Stimulated activated naive B cell treated with anti-CD40 and anti-IgM and Interleukin-4, amounts not matched to agents 10 μg/mL and 1 μg/mL and 100 μg/mL, for 72 hours (primary cell): ENCODE measurements at regions not wholly inside any gene's neighbourhood (a gene's known extent, or its start where the extent isn't known, plus 50 kb on each side); places are given as distances from the start of the nearest gene placed in this dataset.

ENCODE experiments used
- ATAC-seq, 2 donors: fragments of 150-1000 bp; cut with Tn5 transposase; replicated peaks; 2 replicates each; pipeline ENCODE4 v1.10.0; 2021; ENCODE audit warnings: moderate library complexity in 1 of 2
- DNase-seq: peaks from one replicate; pipeline ENCODE4 v3.0.0; 2021
- H3K27ac Mint-ChIP-seq: one replicate; pipeline ENCODE4 v1.8.0; 2022; ENCODE audit warnings: mild to moderate bottlenecking, mixed read lengths
- H3K27me3 Mint-ChIP-seq, 2 donors: one replicate each; pipeline ENCODE4 v1.8.0; 2022; ENCODE audit warnings: mixed read lengths in 2 of 2
- H3K36me3 Mint-ChIP-seq, 2 donors: one replicate each; pipeline ENCODE4 v1.8.0; 2022; ENCODE audit warnings: mixed read lengths in 2 of 2, mild to moderate bottlenecking in 1 of 2
- H3K4me1 Mint-ChIP-seq, 2 donors: one replicate each; pipeline ENCODE4 v1.8.0; 2022; ENCODE audit warnings: mixed read lengths in 2 of 2, mild to moderate bottlenecking in 1 of 2
- H3K4me3 Mint-ChIP-seq, 2 donors: one replicate each; pipeline ENCODE4 v1.8.0; 2022; ENCODE audit warnings: mild to moderate bottlenecking in 2 of 2, mixed read lengths in 2 of 2, moderate library complexity in 1 of 2
- H3K9me3 Mint-ChIP-seq, 2 donors: one replicate each; pipeline ENCODE4 v1.8.0; 2022; ENCODE audit warnings: mixed read lengths in 2 of 2, mild to moderate bottlenecking in 1 of 2

DNA sequence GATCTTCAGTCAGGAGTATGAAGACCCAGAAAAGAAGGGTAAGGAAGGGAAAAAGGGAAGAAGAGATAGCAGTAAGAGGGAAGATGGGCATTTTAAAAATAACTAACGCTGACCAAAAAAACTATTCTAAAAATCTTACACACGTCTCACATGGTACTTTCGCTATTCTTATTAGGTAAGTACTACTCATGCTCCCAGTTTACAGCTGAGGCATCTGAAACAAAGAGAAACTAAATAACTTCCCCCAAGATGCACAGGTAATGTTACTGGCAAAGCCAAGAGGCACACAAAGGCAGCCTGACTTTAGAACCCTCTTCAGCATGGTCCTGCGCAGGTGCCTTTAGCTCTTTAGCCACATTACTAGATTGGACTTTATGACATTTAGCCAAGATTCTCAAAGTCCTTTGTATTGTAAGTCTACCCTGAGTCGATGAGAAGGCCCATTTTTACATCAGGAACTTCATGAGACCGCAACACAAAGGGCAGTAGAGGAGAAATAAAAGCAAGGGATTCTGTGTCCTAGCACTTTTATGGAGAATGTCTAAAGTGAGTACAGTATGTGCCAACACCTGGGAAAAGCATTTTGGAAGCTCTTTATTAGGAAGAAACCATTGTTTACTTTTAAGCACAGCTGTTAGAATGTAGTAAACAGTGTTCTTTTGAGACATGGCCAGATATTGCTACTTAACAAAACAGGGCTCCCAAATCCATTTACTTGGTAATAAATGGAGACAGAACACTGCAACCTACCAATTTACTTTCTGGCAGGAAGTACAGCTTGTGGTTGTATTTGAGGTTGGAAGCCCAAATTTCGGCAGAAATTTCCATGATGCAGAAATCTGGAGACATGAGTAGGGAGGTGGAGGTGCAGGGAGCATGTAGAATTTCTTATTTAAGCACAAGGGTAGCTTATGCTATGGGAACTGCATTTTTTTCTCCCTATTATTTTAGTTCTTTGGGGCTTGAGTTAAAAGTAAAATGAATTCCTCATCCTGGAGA, 250.7 kb downstream of the KCTD12 start:
- Mint-ChIP-seq H3K36me3 (no peaks in the 10 kb centered on the region), H3K9me3 (no peaks in the 10 kb centered on the region), H3K4me1 (no peaks in the 10 kb centered on the region), H3K27ac (no peak overlapping the region), H3K4me3 (no peak overlapping the region), H3K27me3 (no peaks in the 10 kb centered on the region)
- no peak for DNase-seq
- ATAC-seq: no peak

DNA sequence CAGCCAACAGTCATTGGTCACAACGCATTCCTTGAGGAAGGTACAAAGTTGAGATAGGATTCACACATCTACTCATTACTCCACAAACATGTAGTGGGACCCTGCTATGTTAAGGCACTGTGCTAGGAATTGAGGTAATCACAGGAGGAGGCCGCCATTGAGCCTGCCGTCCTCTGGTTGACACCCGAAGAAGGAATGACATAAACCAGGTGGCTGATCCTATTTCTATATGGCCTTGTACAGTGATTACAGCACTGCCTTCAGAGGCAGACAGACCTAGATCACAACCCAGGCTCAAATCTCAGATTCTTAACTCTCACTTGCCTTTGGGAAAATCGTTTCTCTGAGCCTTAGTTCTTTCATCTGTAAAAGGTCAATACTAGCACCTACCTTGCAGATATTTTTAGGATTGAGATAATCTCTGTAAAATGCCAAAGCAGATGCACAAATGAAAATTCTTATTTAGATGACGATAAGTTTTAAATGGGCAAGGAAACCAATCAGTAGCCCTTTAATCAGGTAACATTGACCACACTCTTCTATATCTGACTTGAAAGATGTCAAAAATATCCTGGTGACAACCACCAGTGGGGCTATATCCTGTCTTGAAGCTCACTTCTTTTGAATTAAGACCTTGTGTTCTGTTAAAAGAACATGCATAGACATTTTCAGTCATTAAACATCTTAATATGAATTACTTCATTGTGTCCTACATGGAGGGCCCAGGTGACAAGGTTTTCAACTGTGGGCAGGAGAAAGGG, 251.6 kb downstream of the KCTD12 start:
- H3K4me3 Mint-ChIP-seq: no peak overlapping the region
- ATAC-seq (no peak), DNase-seq (no peak)
- no peaks in the 10 kb centered on the region for H3K36me3 Mint-ChIP-seq
- H3K4me1 Mint-ChIP-seq: no peaks in the 10 kb centered on the region
- no peak overlapping the region for H3K27ac Mint-ChIP-seq
- H3K9me3 Mint-ChIP-seq: no peaks in the 10 kb centered on the region
- H3K27me3 Mint-ChIP-seq: no peaks in the 10 kb centered on the region

GRCh38 chr13:76632401-76633044, 253.7 kb downstream of the KCTD12 start:
- DNase-seq: no peak
- H3K36me3 Mint-ChIP-seq: no peaks in the 10 kb centered on the region
- no peaks in the 10 kb centered on the region for H3K4me1 Mint-ChIP-seq
- peaks cover 0 to 6% of the 10 kb centered on the region in 2 donors for H3K27me3 Mint-ChIP-seq
- peaks cover 4 to 7% of the 10 kb centered on the region in 2 donors for H3K9me3 Mint-ChIP-seq
- no peak for ATAC-seq
- H3K27ac Mint-ChIP-seq: no peak overlapping the region
- H3K4me3 Mint-ChIP-seq: no peak overlapping the region

DNA sequence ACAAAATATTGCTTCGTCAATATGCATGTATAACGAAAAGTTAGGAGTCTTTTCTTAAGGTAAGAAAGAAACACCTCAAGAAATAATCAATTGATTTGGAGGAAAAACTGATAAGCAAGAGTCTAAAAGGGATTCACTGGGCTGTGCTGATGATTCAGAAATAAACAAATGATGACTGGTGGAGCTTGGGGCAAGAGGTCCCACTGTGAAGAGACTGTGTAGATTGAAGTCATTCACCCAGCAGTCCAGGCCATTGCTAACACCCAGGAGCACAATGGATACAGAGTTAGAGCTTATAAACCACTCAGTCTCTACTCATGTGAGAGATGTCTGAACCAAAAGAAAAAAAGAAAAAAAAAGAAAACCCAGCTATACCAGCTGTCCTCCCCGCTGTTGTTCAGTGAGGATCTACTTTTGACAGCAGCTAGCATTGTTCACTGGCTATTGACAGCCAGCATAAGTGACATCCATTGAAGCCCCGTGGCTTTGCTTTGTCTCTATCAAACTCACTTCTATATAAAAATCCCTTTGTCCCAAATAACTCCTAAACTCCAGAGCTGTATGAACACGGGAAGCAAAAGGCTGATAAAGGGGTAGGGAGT, 255.5 kb downstream of the KCTD12 start:
- no peak for DNase-seq
- Mint-ChIP-seq H3K27ac (no peak overlapping the region), H3K4me3 (no peak overlapping the region), H3K36me3 (no peaks in the 10 kb centered on the region), H3K9me3 (peaks cover 4 to 7% of the 10 kb centered on the region in 2 donors), H3K27me3 (peaks cover 5 to 7% of the 10 kb centered on the region in 2 donors), H3K4me1 (no peaks in the 10 kb centered on the region)
- ATAC-seq: no peak

DNA sequence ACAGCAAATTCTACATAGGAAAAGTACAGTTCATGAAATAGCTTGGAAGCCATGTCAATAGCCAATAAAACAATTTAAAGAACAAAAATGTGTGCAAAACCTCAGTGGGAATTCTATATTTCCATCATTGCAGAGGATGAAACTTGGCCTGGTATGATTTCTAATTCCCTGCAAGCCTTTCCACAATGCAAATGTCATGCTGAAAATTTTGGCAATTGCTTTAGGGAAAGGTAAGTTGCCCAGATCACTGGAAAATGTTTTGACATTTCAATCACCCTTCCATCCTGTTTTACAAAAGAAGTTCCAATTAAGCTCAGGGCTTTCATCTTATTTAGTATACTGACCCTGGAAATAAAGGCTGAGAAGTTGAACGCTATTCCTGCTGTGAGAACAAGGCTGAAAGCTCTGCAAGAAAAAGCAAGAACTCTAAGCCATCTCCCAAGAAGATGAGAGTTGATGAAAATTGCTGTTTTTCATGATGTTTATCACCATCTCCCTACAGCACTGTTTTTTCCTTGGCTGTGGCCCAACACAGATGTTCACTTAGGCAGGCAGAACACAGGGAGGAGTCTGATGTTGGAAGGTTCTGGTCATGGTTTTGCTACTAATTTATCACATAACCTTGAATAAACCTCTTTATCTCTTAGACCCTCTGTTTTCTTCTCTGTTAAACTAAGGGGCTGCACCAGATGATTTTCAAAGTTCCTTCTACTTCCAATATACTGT, 263.7 kb downstream of the KCTD12 start:
- H3K36me3 Mint-ChIP-seq: no peaks in the 10 kb centered on the region
- no peaks in the 10 kb centered on the region for H3K4me1 Mint-ChIP-seq
- DNase-seq: no peak

DNA sequence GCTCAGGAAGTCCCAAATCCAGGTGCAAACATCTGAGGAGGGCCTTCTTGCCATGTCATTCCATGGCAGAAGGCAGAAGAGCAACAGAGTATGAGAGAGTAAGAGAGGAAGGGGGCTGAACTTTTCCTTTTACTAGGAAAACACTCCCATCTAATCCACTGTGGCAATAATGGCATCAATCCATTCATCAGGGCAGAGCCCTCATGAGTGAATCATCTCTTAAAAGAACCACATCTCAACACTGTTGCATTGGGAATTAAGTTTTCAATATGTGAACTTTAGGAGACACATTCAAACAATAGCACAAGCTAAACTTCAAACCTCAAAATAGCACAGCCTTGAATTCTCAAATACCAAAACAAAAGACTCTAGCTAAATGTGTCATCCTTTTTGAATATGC, 264.5 kb downstream of the KCTD12 start:
- H3K27ac Mint-ChIP-seq: no peak overlapping the region
- ATAC-seq: no peak
- no peaks in the 10 kb centered on the region for H3K36me3 Mint-ChIP-seq
- H3K4me1 Mint-ChIP-seq: no peaks in the 10 kb centered on the region
- peaks cover 4 to 5% of the 10 kb centered on the region in 2 donors for H3K27me3 Mint-ChIP-seq
- DNase-seq: no peak
- H3K9me3 Mint-ChIP-seq: peaks cover 0 to 1% of the 10 kb centered on the region in 2 donors
- no peak overlapping the region for H3K4me3 Mint-ChIP-seq

More for the DNA sequence above, 263.7 kb downstream of the KCTD12 start:
- Mint-ChIP-seq H3K27me3 (peaks cover 4 to 5% of the 10 kb centered on the region in 2 donors), H3K9me3 (peaks cover 0 to 1% of the 10 kb centered on the region in 2 donors), H3K27ac (no peak overlapping the region), H3K4me3 (no peak overlapping the region)
- no peak for ATAC-seq

DNA sequence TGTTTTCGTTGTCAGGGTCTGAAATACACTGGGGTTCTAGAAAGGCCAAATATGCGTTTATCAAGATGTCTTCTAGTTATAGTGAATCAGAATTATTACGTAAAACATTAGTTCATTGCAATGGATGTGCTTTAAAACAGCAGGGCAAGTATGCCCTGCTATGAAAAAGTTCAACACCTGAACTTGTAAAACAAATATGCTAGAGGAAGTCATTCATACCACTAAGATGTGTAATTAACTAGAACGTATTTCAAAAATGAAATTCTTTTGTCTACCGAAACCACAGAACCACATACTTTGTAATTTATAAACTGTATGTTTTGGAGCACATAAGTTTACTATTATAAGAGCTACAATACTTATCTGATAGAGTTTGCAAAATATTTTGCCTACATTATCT, 266.2 kb downstream of the KCTD12 start:
- no peaks in the 10 kb centered on the region for H3K4me1 Mint-ChIP-seq
- H3K9me3 Mint-ChIP-seq: peaks cover 0 to 1% of the 10 kb centered on the region in 2 donors
- DNase-seq (no peak), ATAC-seq (no peak)
- H3K27ac Mint-ChIP-seq: no peak overlapping the region
- no peak overlapping the region for H3K4me3 Mint-ChIP-seq
- no peaks in the 10 kb centered on the region for H3K36me3 Mint-ChIP-seq
- no peaks in the 10 kb centered on the region for H3K27me3 Mint-ChIP-seq

- Mint-ChIP-seq H3K9me3 (peaks cover 0 to 1% of the 10 kb centered on the region in 2 donors), H3K4me3 (no peak overlapping the region), H3K4me1 (no peaks in the 10 kb centered on the region), H3K27ac (no peak overlapping the region), H3K27me3 (no peaks in the 10 kb centered on the region), H3K36me3 (no peaks in the 10 kb centered on the region)
- no peak for ATAC-seq
- no peak for DNase-seq
These were observed 266.6 kb downstream of the KCTD12 start for GRCh38 chr13:76619631-76620030.

GRCh38 chr13:76610819-76611415, 275.3 kb downstream of the KCTD12 start:
- no peaks in the 10 kb centered on the region for H3K4me1 Mint-ChIP-seq
- no peaks in the 10 kb centered on the region for H3K27me3 Mint-ChIP-seq
- no peak overlapping the region for H3K4me3 Mint-ChIP-seq
- H3K9me3 Mint-ChIP-seq: no peaks in the 10 kb centered on the region
- no peak for ATAC-seq
- no peaks in the 10 kb centered on the region for H3K36me3 Mint-ChIP-seq
- no peak overlapping the region for H3K27ac Mint-ChIP-seq
- no peak for DNase-seq

- no peak overlapping the region for H3K27ac Mint-ChIP-seq
- no peaks in the 10 kb centered on the region for H3K9me3 Mint-ChIP-seq
- no peaks in the 10 kb centered on the region for H3K4me1 Mint-ChIP-seq
- H3K4me3 Mint-ChIP-seq: no peak overlapping the region
- ATAC-seq: no peak
- no peaks in the 10 kb centered on the region for H3K36me3 Mint-ChIP-seq
- no peak for DNase-seq
- H3K27me3 Mint-ChIP-seq: no peaks in the 10 kb centered on the region
These were observed 276.6 kb downstream of the KCTD12 start for GRCh38 chr13:76609643-76610042.

GRCh38 chr13:76607866-76608265, 278.3 kb downstream of the KCTD12 start:
- no peaks in the 10 kb centered on the region for H3K4me1 Mint-ChIP-seq
- no peaks in the 10 kb centered on the region for H3K27me3 Mint-ChIP-seq
- no peaks in the 10 kb centered on the region for H3K9me3 Mint-ChIP-seq
- H3K4me3 Mint-ChIP-seq: no peak overlapping the region
- DNase-seq (no peak), ATAC-seq (no peak)
- H3K27ac Mint-ChIP-seq: no peak overlapping the region
- H3K36me3 Mint-ChIP-seq: no peaks in the 10 kb centered on the region

GRCh38 chr13:76600081-76600480, 286.1 kb downstream of the KCTD12 start:
- no peaks in the 10 kb centered on the region for H3K27me3 Mint-ChIP-seq
- H3K36me3 Mint-ChIP-seq: no peaks in the 10 kb centered on the region
- no peaks in the 10 kb centered on the region for H3K9me3 Mint-ChIP-seq
- no peak overlapping the region for H3K27ac Mint-ChIP-seq
- H3K4me1 Mint-ChIP-seq: no peaks in the 10 kb centered on the region
- DNase-seq: no peak
- no peak for ATAC-seq
- no peak overlapping the region for H3K4me3 Mint-ChIP-seq

DNA sequence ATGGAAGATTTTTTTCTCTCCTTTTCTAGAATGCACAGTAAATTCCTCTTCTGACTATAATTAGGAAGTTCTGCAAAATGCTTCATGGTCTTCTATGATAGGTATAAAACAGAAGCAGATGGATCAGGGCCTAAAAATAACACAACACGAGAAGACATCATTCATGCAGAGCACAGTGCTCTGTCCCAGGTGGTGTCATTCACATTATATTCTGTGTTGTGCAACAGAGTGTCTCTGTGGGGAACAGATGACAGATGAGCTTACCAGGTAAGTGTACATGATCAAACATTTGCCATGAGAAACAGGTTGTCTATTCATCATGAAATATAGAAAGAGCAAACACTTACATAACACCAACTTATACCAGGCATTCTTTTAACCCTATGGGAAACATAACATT, 288.3 kb downstream of the KCTD12 start:
- no peak overlapping the region for H3K4me3 Mint-ChIP-seq
- no peaks in the 10 kb centered on the region for H3K36me3 Mint-ChIP-seq
- H3K4me1 Mint-ChIP-seq: no peaks in the 10 kb centered on the region
- peaks cover 0 to 4% of the 10 kb centered on the region in 2 donors for H3K9me3 Mint-ChIP-seq
- no peaks in the 10 kb centered on the region for H3K27me3 Mint-ChIP-seq
- ATAC-seq: no peak
- DNase-seq: no peak
- no peak overlapping the region for H3K27ac Mint-ChIP-seq
